NCI-H748 (cell line): ENCODE measurements at regions not wholly inside any gene's neighbourhood (a gene's known extent, or its start where the extent isn't known, plus 50 kb on each side); places are given as distances from the start of the nearest gene placed in this dataset.

ENCODE experiments used
- DNase-seq: peaks from one replicate; lab custom pipeline; 2025; ENCODE audit not compliant: unreplicated experiment; lab: John Stamatoyannopoulos, UW

DNA sequence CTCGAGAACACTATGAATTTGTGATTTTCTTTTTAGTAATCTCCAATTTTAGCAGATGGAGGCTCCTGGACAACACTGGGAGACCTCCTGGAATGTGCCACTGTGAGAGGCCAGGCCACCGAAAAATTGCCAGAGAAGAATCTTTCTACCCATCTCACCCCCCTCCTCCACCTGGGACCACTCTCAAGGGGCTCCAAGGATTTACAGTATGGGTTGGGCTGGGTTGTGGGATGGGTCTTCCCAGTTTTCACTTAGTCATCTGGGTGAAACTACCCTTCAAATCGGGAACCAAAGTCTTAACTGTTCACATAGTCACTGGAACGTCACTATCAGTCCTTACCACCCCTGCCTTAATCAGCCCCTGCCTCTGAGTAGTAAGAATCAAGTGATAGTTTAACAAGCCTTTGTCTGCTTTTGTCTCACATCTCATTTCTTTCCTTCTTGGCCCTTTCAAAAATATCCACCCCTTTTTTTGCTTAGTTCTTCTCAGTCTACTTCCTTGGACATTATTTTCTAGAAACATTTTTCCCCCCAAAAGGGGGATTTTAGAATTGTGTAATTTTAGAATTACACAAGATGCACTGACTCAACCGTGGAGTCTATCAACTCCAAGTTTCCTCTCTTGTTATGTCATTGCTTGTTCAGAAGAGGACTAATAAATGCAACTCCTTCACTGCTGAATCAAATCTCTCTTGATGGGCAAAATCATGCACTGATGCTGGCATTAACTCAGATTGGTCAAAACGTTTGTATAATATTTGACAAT is 148.2 kb upstream of the MOCS1 start:
- DNase-seq: no peak

DNA sequence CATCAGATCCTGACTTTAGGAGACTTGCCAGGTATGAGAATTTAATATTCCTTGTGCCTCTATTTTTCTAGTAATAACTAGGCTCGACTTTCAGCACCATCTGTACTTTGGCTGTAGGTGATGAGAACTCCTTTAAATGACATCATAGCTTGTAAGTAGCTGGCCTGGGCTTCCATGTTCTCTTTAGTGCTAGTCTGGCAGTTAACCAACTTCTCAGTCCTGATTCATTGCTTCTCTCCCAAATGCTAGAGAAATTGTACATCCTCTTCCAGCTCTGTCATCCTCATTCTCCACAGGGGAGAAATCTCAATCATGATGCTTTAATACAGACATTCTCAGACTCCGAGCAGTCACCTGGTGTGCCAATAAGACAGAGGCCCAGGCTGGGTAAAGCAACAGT is 143.5 kb upstream of the MOCS1 start:
- DNase-seq: no peak

DNA sequence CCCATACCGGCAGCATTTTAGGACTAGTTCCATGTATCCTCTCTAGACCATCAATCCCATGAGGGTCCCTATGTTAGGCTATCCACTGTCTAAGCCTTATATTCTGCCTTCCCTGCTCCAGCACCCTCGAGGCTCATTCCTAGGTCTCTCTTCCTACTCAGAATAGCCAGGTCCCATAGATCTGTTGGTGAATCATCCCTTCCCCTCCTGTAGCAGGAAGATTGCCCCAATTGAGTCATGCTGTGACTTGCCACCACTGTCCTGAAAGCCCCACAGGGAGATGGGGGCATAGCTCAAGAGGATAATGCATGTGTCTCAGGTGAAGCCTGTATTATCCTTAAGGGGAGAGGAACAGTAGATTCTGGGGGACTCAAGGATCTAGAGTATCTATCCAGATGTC is 143.1 kb upstream of the MOCS1 start:
- no peak for DNase-seq

DNA sequence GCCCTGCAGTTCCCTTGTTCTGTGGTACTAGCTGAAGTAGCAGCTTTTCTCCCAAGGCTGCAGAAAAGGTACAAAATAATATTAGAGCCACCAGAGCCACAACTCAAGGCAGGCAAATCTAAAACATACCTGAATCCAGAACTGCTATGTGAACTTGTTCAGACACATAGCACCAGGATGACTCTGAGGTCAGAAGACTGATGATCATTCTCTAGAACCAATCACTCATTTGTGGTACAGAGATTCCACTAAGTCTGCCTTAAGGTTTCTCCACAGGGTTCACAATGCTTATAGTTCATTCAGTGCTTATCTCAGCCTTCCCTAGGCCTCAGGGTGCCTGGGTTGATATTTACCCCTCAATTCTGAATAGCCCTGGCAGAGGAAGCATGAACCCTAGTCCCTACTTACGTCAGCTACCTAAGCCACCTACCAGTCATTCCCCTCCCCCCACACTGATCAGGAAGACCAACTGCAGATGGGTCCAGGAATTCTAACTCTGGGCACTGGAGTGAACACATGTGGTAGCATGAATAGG is 140.9 kb upstream of the MOCS1 start:
- DNase-seq: no peak

DNA sequence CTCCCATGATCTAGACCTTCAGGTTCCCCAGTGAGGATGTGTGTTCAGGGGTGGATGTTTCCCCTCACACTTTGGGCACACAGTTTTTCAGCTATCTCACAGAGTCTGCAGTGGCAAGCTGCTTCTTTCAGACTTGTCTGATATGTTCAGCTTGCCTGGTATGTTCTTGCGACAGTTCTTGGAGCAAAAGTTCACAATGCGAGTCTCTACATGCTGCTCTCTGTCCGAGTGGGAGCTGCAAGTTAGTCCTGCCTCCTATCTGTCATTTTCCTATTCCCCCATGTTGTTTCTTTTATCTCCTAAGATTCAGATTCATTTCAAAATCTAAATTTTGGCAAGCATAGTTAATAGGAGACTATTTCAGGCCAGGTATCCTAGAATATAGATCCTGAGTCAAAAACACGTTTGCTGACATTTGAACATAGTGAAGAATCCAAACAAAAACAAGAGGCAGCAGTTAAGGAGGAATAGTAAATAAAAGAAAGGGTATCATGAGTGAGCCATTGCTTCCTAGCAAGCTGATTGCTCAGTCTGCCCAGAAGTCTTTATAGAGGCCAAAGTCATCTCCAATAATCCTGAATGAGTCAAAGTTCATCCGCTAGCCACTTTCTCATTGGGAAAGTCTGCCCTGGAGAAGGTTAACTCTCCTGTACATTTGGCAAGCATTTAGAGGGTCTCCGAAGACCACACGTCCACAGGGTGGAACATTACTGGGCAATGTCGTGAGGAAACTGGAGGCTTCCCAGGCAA is 140.2 kb upstream of the MOCS1 start:
- DNase-seq: no peak

DNA sequence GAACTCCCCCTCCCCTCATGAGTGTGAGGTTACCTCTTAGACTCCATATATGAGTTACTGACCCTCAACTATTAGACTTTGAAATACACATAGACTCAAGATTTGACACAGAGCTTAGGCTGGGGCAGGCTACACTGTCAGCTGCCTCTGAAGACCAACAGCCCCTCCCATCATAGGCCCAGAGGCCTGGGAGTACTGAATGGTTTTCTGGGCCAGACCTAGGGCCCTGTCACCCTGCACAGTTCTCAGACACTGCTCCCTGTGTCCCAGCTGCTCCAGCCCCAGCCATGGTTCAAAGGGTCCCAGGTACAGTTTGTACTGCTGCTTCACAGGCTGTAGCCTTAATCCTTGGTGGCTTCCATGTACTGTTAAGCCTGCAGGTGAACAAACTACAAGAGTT is 132.1 kb upstream of the MOCS1 start:
- no peak for DNase-seq

DNA sequence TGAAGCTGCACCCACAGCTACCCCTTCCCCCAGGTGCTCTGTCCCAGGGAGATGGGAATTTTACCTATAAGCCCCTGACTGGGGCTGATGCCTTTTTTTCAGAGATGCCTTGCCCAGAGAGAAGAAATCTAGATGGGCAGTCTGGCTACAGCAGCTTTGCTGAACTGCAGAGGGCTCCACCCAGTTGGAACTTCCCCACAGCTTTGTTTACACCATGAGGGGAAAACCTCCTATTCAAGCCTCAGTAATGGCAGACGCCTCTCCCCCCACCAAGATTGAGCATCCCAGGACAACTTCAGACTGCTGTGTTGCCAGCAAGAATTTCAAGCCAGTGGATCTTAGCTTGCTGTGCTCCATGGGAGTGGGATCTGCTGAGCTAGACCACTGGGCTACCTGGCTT is 122.6 kb upstream of the MOCS1 start:
- no peak for DNase-seq

DNA sequence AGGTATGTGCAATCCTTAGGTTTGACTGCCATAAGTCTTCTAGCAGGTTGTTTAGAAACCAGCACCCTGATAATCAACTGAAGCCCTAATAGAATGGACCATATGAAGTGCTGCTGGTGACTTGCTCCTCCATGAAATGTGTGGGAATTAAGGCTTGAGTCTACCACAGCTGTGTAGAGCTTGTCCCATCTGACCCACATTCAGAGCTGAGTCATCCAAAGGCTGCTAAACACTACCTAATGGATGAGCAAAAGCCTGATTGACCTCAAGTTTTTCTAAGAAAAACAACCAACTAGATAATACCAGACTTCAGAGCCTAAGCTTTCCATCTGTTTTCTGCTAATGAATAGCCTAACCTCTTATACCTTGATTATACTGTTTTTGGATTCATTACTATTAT is 120.3 kb upstream of the MOCS1 start:
- DNase-seq: no peak

DNA sequence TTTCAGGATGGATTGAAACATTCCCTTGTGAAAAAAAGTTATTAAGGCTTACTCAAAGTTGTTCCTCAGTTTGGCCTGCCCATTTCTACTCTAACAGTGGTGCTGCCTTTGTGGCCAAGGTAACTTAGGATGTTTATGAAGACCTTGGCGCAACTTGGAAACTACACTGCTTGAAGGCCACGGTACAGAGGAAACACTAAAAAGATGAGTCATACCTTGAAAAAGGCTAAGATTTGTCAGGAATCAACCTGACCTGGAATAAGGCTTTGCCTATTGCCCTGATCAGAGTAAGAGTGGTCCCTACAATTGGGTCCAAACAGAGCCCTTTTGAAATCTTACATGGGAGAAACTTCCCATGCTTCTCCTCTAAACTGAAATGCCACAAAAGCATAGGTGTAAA is 119.9 kb upstream of the MOCS1 start:
- DNase-seq: no peak

DNA sequence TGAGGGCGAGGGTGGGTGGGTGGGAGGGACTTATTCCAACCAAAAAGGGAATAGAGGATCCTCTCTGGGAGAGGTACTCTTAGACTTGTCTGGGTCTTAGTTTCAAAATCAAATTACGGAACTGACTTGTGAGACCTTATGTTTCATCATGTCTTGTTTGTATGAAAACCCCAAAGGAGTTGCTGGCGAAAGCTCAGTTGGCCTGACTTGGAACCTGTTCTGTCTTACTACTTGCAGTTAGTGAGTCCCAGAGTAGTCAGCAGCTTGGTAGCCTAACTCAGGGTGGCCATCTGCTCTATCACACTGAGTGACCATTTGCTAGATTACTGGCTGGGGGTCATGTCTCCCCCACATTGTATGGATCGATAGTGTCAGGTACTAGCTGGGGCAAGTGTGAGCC is 114.9 kb upstream of the MOCS1 start:
- DNase-seq: no peak

DNA sequence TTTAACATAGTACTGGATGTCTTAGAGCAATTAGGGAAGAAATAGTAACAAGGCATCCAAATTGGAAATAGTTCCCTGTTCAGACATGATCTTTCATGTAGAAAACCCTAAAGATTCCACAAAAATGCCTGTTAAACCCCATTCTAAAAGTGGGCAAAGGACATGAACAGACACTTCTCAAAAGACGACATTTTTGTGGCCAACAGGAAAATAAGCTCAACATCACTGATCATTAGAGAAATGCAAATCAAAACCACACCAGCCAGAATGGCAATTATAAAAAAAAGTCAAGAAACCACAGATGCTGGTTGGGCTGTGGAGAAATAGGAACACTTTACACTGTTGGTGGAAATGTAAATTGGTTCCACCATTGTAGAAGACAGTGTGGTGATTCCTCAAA is 109.9 kb upstream of the MOCS1 start:
- no peak for DNase-seq

DNA sequence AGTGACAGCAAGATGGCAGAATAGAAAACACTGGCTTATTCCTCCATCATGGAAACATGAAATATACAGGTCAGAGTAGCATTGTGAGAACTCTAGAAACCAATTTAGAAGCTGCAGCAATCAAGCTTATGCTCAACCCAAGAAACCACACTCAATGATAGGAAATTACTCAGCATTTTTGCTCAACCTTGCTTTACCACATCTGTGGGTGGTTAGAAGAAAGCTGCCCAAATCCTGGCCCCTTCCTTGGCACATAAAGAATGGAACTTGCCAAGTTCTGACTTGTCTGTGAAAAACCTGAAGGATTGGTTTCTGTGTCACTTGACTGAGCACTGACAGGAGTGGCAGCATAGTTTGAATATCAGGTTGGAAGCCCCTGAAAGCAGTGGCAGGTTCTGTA is 108.0 kb upstream of the MOCS1 start:
- DNase-seq: no peak

DNA sequence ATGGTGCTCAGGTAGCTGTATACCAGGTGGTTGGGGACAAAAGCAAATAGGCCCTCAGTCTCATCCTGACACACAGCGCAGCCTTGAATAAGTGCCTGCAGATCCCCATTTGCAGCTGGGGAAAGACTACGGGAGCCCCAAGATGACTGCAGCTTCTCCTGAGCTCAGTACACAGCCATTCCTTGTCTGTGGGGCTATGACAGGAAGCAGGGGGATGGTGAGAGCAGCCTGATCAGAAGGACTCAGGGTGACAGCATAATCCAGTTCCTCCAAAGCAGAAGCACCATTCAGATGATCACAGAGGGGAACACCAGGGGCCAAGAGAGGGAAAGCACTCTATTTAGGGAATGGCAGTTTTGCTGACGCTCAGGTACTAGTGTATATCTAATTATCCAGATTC is 104.8 kb upstream of the MOCS1 start:
- no peak for DNase-seq

DNA sequence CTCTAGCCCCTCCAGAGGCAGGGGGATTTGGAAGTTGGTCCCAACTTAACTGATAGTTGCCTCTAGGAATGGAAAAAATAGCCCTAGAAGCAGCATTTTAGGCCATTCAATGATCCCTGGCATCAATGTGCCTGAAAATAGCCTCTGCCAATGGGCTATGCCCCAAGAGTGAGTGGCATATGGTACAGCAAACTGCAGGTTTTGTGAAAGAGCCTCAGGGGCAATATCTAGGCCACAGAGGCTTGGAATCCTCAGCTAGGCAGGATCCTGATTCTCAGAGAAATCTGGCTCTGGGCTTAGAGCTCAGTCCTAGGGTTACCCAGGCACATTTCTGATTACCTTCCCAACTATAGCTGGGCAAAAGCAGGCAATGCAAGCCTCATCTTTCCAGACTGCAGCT is 104.4 kb upstream of the MOCS1 start:
- DNase-seq: no peak

DNA sequence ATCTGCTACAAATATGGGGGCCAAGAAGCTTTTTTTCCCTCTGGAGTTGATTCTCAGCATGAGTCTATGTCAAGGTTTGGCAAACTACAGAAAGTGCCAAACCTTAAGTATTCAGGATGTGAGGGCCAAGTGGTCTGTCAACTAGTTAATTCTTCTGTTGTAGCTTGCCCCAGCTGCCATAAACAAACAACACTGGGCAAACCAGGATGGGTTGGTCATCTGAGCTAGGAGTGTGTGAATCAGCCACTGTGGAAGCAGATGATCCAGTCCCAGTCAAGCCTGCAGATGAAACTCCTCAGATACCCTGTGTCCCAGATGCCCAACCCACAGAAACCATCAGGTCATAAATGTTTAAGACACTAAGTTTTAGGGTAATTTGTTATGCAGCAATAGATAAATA is 103.0 kb upstream of the MOCS1 start:
- DNase-seq: no peak

DNA sequence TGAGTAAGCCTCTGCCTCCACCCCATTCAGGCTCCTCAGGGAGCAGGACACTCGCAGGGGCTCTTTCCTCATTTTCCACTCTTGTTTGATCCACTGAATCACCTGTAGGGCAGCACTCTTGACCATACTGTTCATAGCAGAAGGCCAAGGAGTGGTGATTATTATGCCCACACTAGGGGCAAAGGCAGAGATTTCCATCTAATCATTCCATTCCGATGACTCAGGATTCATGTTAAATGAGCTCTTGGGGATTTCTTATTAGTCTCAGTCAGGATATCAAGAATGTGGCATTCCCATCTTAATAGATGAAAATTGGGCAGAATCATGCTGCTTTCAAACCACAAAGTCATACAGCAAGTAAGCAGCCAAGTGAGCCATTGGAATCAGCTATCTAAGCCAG is 101.9 kb upstream of the MOCS1 start:
- DNase-seq: no peak

DNA sequence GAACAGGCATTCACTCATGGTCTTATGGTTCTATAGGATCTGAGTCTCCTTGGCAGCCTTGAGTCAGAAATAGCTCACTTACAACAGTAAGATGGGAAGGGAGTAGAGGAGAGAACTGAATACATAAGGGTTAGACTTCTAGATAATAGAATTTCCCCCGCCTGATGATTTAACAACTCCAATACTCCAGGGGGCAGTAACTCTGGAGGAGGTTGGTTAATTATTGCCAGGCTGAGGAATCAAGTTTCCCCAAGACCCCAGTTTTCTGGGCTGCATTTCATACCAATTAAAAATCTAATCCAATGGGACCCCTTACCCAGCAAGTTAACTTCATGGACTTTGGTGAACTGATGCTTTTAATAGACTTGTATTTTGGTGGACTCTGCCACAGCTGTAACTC is 94.2 kb upstream of the MOCS1 start:
- no peak for DNase-seq

DNA sequence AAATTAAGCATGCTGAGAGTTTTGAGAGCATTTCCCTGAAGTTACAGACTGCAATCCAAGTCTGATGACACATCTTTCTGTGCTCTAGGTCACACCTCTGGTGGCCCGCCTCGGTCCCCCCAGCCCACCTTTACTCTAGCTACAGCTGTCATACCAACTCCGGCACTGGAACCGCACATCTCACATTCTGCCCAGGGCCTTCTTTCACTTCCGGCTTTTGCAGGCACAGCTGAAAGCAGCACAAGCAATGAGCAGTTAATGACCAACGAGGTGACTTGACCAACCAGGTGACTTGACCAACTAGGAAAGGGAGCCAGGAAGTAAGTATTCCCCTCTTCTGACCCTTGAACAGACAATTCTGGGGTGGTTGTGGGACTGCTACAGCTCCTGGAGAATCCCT is 88.6 kb upstream of the MOCS1 start:
- no peak for DNase-seq

DNA sequence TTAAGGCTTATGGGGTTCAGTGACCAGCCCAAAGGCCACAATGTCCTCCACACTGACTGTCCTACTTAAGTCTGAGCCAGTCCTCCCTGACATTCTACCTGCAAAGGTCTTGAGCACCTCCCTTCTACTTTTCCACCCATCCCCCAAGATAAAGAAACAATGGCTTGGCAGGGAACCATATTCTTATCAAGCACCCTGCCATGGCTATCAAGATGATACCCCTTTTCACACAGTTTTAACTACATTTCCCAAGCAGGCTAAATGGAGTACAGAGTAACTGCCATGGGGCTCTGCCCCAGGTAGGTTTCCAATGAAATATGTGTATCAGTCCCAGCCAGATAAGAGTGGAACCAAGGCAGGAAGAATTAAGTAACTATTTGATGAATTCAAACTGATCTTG is 85.9 kb upstream of the MOCS1 start:
- DNase-seq: no peak

DNA sequence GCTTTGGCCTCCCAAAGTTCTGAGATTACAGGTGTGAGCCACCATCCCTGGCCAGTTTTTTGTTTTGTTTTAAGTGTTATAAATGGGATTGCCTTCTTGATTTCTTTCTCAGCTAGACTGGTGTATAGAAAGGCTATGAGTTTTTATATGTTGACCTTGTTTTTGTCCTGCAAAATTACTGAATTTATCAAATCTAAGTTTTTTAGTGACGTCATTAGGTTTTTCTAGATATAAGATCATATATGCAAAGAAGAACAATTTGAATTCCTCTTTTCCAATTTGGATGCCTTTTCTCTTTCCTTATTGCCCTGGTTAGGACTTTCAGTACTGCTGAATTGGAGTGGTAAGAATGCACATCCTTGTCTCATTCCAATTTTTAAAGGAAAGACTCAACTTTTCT is 81.3 kb upstream of the MOCS1 start:
- DNase-seq: no peak

DNA sequence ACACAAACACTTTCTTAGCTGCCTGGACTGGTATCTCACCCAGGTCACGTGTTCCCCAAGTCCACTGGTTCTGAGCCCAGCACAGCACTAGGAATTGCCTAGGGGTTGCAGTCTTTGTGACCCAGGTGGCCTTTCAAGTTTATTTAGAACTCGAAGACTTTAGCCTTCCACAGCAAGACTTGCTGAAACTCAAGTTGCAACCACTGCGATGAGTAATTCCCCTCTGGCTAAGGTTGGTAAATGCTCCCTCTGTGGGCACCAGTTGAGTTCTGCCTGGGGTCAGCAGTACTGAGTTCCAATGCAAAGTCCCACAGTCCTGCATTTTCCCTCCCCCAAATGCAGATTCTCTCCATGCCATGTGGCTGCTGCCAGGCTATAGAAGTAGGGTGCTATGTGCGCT is 77.6 kb upstream of the MOCS1 start:
- DNase-seq: no peak

DNA sequence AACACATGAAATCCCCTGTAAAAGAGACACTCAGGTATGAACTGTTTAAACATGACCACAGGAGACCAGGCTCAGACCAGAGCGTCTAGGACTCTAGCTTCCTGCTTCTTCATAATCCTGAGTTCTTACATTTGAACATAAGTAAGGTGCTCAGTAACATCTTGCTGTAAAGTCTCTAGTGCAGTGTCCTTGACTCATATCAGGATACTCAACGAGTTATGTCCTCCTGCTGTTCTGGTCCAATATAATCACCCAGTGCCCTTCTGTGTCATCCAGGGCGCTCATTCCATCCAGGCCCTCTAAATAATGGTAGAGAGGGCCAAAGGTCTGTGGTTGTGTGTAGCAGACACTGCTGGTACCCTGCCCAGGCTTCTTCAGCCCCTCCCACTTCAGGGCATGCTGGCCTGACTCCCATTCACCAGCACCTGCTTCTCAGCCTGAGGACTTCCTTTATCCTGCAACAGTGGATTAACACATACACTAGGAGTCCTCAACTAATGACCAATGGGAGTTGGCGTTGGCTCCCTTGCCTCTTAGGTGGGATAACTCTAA is 66.8 kb upstream of the MOCS1 start:
- no peak for DNase-seq
